Activated CD8-positive, alpha-beta memory T cell treated with anti-CD3 and anti-CD28 coated beads for 24 hours (primary cell): ENCODE measurements at regions not wholly inside any gene's neighbourhood (a gene's known extent, or its start where the extent isn't known, plus 50 kb on each side); places are given as distances from the start of the nearest gene placed in this dataset.

Source experiments
- DNase-seq: peaks from one replicate; pipeline ENCODE4 v3.0.0-alpha.2; 2020

GRCh38 chr2:236748801-236749200 is 179.2 kb downstream of the ACKR3 start:
- DNase-seq = no peak

GRCh38 chr2:236749346-236749745 is 179.7 kb downstream of the ACKR3 start:
- DNase-seq = no peak

- DNase-seq = no peak
Observed at GRCh38 chr2:236752096-236752495, 182.5 kb downstream of the ACKR3 start.

GRCh38 chr2:236753606-236754270 is 184.1 kb downstream of the ACKR3 start:
- no peak for DNase-seq

GRCh38 chr2:236754271-236754944 is 184.8 kb downstream of the ACKR3 start:
- DNase-seq = no peak

GRCh38 chr2:236755278-236755840 is 185.7 kb downstream of the ACKR3 start:
- no peak for DNase-seq

- no peak for DNase-seq
Observed at GRCh38 chr2:236758406-236758805, 188.8 kb downstream of the ACKR3 start.

- no peak for DNase-seq
Observed at GRCh38 chr2:236760246-236760645, 190.6 kb downstream of the ACKR3 start.

- no peak for DNase-seq
Observed at GRCh38 chr2:236761358-236761757, 191.7 kb downstream of the ACKR3 start.

GRCh38 chr2:236762628-236763027 is 193.0 kb downstream of the ACKR3 start:
- no peak for DNase-seq

- no peak for DNase-seq
Observed at GRCh38 chr2:236763857-236764256, 194.2 kb downstream of the ACKR3 start.

- no peak for DNase-seq
Observed at GRCh38 chr2:236764716-236765115, 195.1 kb downstream of the ACKR3 start.

GRCh38 chr2:236765478-236765877 is 195.9 kb downstream of the ACKR3 start:
- DNase-seq = no peak

- no peak for DNase-seq
Observed at GRCh38 chr2:236766850-236767249, 197.2 kb downstream of the ACKR3 start.

- no peak for DNase-seq
Observed at GRCh38 chr2:236767941-236768340, 198.3 kb downstream of the ACKR3 start.

- DNase-seq = no peak
Observed at GRCh38 chr2:236768393-236769140, 198.9 kb downstream of the ACKR3 start.

- no peak for DNase-seq
Observed at GRCh38 chr2:236769981-236770671, 200.5 kb downstream of the ACKR3 start.

- no peak for DNase-seq
Observed at GRCh38 chr2:236772220-236772837, 202.7 kb downstream of the ACKR3 start.

GRCh38 chr2:236773206-236773605 is 203.6 kb downstream of the ACKR3 start:
- DNase-seq = no peak

- no peak for DNase-seq
Observed at GRCh38 chr2:236774171-236774570, 204.5 kb downstream of the ACKR3 start.

- no peak for DNase-seq
Observed at GRCh38 chr2:236775511-236775910, 205.9 kb downstream of the ACKR3 start.

GRCh38 chr2:236776206-236776605 is 206.6 kb downstream of the ACKR3 start:
- DNase-seq = no peak
